Endothelial cell of umbilical vein (primary cell): ENCODE measurements at regions not wholly inside any gene's neighbourhood (a gene's known extent, or its start where the extent isn't known, plus 50 kb on each side); places are given as distances from the start of the nearest gene placed in this dataset.

Experiments used
- BruUV-seq: library from RNA; stranded (reverse); fragments of 400-500 nt; replicated peaks from 2 replicates; lab custom pipeline; 2021; lab: Mats Ljungman, UMichigan
- CTCF ChIA-PET: fragments of 300-600, 350-600 bp; sonication (Branson Sonifier 250); formaldehyde crosslinking; loops from one replicate; lab custom pipeline; 2021; ENCODE audit warnings: antibody characterized with exemption, inconsistent platforms; lab: Charles Lee
- POLR2A ChIA-PET: fragments of 300-600, 350-600 bp; sonication (Branson Sonifier 250); formaldehyde crosslinking; loops from one replicate; lab custom pipeline; 2021; ENCODE audit warnings: antibody characterized with exemption, inconsistent platforms; lab: Charles Lee
- DNase-seq: peaks from one replicate; pipeline ENCODE4 v3.0.0-alpha.2; 2011; ENCODE audit warnings: low read depth, low spot score
- FAIRE-seq: peaks from 2 replicates; lab custom pipeline; 2011; peaks lifted over from hg19 to GRCh38; lab: Jason Lieb, UNC
- H2AFZ ChIP-seq: 2 replicates; pipeline ENCODE4 v1.6.0; 2012; ENCODE audit warnings: low read depth, low read length, control low read depth, inconsistent platforms
- H3K27ac ChIP-seq: 2 replicates; pipeline ENCODE4 v1.5.1; 2011; ENCODE audit warnings: low read depth, mild to moderate bottlenecking, control low read depth, low read length, moderate library complexity; ENCODE audit not compliant: insufficient read depth
- H3K27me3 ChIP-seq, 2 experiments: 2 replicates each; pipeline versions ENCODE4 v1.6.0 to v1.6.1; 2011; ENCODE audit warnings: low read length in 2 of 2, mixed read lengths in 1 of 2; ENCODE audit not compliant: control insufficient read depth in 2 of 2, insufficient read depth in 2 of 2
- H3K36me3 ChIP-seq, 2 experiments: 2 replicates in 1 of 2; 3 replicates in 1 of 2; pipeline ENCODE4 v1.5.1; 2011; ENCODE audit warnings: low read length in 2 of 2, mild to moderate bottlenecking in 1 of 2, moderate library complexity in 1 of 2; ENCODE audit not compliant: control insufficient read depth in 2 of 2, insufficient read depth in 2 of 2; ENCODE audit errors: extremely low read depth in 1 of 2
- H3K4me1 ChIP-seq: 3 replicates; pipeline ENCODE4 v1.5.1; 2011; ENCODE audit warnings: mild to moderate bottlenecking, low read length; ENCODE audit not compliant: control insufficient read depth, insufficient read depth; ENCODE audit errors: extremely low read depth
- H3K4me2 ChIP-seq: 2 replicates; pipeline ENCODE4 v1.6.1; 2011; ENCODE audit warnings: low read length, control low read depth, mixed read lengths; ENCODE audit not compliant: insufficient read depth
- H3K4me3 ChIP-seq, 3 experiments: fragments of 200-600 bp in 1 of 3; sonication (generic), shearing (Covaris generic) in 1 of 3; replicated peaks in 1 of 3; 2 replicates each; pipeline ENCODE4 v1.5.1; 2011 to 2016; ENCODE audit warnings: control low read depth in 3 of 3, low read length in 3 of 3, mild to moderate bottlenecking in 2 of 3, inconsistent platforms in 1 of 3, low read depth in 1 of 3, moderate library complexity in 1 of 3; ENCODE audit not compliant: insufficient read depth in 1 of 3
- H3K79me2 ChIP-seq: 2 replicates; pipeline ENCODE4 v1.6.0; 2012; ENCODE audit warnings: low read length, inconsistent platforms; ENCODE audit not compliant: control insufficient read depth, insufficient read depth
- H3K9ac ChIP-seq: replicated peaks from 2 replicates; pipeline ENCODE3; 2011; ENCODE audit warnings: low read length, control low read depth; ENCODE audit not compliant: insufficient read depth; ENCODE audit errors: extremely low read depth
- H3K9me1 ChIP-seq: replicated peaks from 3 replicates; pipeline ENCODE4 v1.6.0; 2011; ENCODE audit warnings: mild to moderate bottlenecking, low read length; ENCODE audit not compliant: control insufficient read depth, insufficient read depth; ENCODE audit errors: extremely low read depth
- H3K9me3 ChIP-seq: replicated peaks from 2 replicates; pipeline ENCODE4 v1.5.1; 2012; ENCODE audit warnings: low read length, inconsistent platforms; ENCODE audit not compliant: control insufficient read depth, insufficient read depth
- H4K20me1 ChIP-seq: replicated peaks from 2 replicates; pipeline ENCODE3; 2011; ENCODE audit warnings: mild to moderate bottlenecking, low read length; ENCODE audit not compliant: control insufficient read depth, insufficient read depth; ENCODE audit errors: extremely low read depth
- CTCF ChIP-seq, 2 donors: IDR thresholded peaks; 1 replicate in 1 of 2; 2 replicates in 1 of 2; pipeline ENCODE4 v1.5.1; 2011; ENCODE audit warnings: low read length in 2 of 2, mild to moderate bottlenecking in 2 of 2, moderate library complexity in 2 of 2, control low read depth in 1 of 2, inconsistent platforms in 1 of 2, low read depth in 1 of 2; ENCODE audit not compliant: insufficient read depth in 1 of 2; ENCODE audit errors: extremely low read depth in 1 of 2
- EZH2 ChIP-seq: IDR thresholded peaks from 2 replicates; pipeline ENCODE4 v1.6.1; 2012; ENCODE audit warnings: borderline replicate concordance, low read depth, mild to moderate bottlenecking, moderate library complexity, low read length, inconsistent platforms; ENCODE audit not compliant: severe bottlenecking
- FOS ChIP-seq: IDR thresholded peaks from 2 replicates; pipeline ENCODE4 v1.6.1; 2011; ENCODE audit warnings: mild to moderate bottlenecking, low read length, moderate library complexity, borderline replicate concordance; ENCODE audit not compliant: insufficient read depth
- GATA2 ChIP-seq: IDR thresholded peaks from 2 replicates; pipeline ENCODE4 v1.7.0; 2011; ENCODE audit warnings: low read depth, mild to moderate bottlenecking, moderate library complexity, mixed read lengths, low read length; ENCODE audit not compliant: insufficient read length, insufficient read depth
- JUN ChIP-seq: IDR thresholded peaks from 2 replicates; pipeline ENCODE4 v1.6.1; 2011; ENCODE audit warnings: borderline replicate concordance, low read depth; ENCODE audit not compliant: insufficient read length, insufficient read depth
- MAX ChIP-seq: IDR thresholded peaks from 2 replicates; pipeline ENCODE4 v1.6.1; 2011; ENCODE audit not compliant: insufficient read depth, insufficient read length
- MYC ChIP-seq: IDR thresholded peaks from one replicate; pipeline ENCODE4 v1.6.1; 2011; ENCODE audit warnings: mild to moderate bottlenecking, low read depth, low read length
- POLR2A ChIP-seq: IDR thresholded peaks from 2 replicates; pipeline ENCODE4 v1.6.1; 2012; ENCODE audit warnings: low read depth, mild to moderate bottlenecking, control low read depth, low read length
- POLR2AphosphoS5 ChIP-seq: IDR thresholded peaks from 2 replicates; pipeline ENCODE4 v1.6.1; 2012; ENCODE audit warnings: low read depth, mild to moderate bottlenecking, control low read depth, low read length, moderate library complexity; ENCODE audit not compliant: insufficient read depth
- dilution Hi-C: fragments of 300-500 bp; cut with MboI; formaldehyde crosslinking; loops from one replicate; pipeline ENCODE4 v1.15.0; 2019; ENCODE audit warnings: low sequenced_read_pairs; ENCODE audit not compliant: extremely low pct_ligation_motif_present
- intact Hi-C: fragments of 100-400 bp; cut with micrococcal nuclease; formaldehyde crosslinking; loops from one replicate; pipeline ENCODE4 v1.10.0; 2022

DNA sequence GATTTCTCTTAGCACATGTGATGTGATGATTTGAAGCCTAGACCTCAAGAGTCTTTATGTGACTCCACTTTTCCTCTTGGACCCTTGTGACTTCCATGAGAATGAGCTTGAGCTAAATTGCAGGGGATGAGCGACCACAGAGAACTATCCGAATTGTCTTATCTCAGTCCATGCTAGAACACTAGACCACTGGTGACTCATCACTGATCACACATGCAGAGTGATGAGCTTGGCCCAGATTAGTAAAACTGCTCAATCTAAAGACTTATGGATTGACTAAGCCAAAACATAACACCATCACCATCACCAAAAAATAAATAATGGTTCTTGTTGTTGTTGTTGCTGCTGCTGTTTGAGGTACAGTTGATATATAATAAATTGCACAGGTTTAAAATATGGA, 114.1 kb upstream of the CFAP20DC start:
- POLR2A ChIA-PET = no interaction called here
- no peak for FAIRE-seq

More for the DNA sequence above, 114.1 kb upstream of the CFAP20DC start:
- Histone ChIP-seq H4K20me1 (no peaks in the 10 kb centered on the region), H3K27ac (no peak overlapping the region), H3K36me3 (no peaks in the 10 kb centered on the region), H3K4me3 (no peak overlapping the region), H3K9me3 (no peaks in the 10 kb centered on the region), H2AFZ (no peak overlapping the region), H3K9ac (no peak overlapping the region), H3K4me2 (no peak overlapping the region), H3K4me1 (no peaks in the 10 kb centered on the region), H3K79me2 (no peaks in the 10 kb centered on the region), H3K9me1 (no peaks in the 10 kb centered on the region), H3K27me3 (no peaks in the 10 kb centered on the region)
- TF ChIP-seq MAX (no peak), JUN (no peak), POLR2A (no peak), CTCF (IDR thresholded peaks at IDR 0.05; ENCODE audit: extremely low read depth in 1 of 2, insufficient read depth in 1 of 2, low read depth in 1 of 2, low read length in 2 of 2) (no peak), GATA2 (no peak), MYC (no peak), EZH2 (no peak), POLR2AphosphoS5 (no peak), FOS (no peak)
- no peak for DNase-seq
- intact Hi-C loops (no loop called here), dilution Hi-C loops (no loop called here)
- BruUV-seq = no TSS peak
- CTCF ChIA-PET = no interaction called here
